ENCODE measurements at regions not wholly inside any gene's neighbourhood (a gene's known extent, or its start where the extent isn't known, plus 50 kb on each side); places are given as distances from the start of the nearest gene placed in this dataset.

DNA sequence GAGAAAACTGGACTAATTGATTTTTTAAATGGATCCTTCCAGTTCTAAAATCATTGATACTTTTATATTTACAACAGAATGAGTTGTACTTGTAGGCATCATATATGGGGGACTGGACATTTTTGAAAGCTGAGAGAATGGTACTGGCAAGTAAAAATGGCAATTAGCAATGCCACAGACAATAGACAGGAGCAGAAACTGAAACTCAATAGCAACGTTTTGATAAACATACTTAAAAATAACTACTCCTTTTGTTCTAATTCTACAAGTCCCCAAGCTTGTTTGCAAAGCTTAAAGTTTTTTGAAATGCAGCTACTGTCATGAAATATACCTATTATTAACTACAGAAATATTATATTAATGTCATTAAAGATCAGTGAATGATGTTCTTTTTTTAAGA lies 52.8 kb upstream of the FBXL7 start:
- no peak for DNase-seq

DNA sequence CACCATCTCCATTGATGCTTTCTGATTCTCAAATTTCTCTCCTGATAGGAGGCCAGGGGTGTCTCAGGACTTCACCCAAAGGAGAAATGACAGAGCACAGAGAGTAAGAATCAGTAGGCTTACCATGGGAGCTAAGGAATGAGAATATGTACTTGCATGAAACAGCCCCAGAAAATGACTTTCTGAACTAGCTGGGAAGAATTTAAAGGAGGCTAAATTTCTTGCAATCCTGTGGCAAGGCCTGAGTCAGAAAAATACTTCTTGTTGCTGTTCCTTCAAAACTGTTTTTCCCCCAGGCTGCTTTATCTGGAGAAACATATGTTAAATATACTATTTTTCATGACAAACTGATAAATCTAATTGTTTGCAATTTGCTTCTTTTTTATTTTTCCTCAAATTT lies 53.4 kb upstream of the FBXL7 start:
- DNase-seq = no peak

DNA sequence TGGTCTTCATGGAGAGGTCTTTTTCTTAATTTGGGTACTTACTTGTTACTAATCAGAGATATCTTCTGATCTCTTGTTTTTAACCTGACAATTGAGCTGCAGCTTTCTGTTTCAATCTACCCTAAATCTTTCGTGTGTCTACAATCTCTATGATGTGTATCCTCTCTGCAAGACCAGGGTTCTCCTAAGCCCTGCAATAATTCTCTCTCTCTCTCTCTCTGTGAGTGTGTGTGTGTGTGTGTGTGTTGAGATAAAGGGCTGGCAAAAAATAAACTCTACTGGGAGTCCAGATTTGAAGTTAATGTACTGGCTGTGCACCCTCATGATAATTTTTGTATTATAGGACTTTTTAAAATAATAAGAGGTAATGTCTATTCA lies 57.8 kb upstream of the FBXL7 start:
- no peak for DNase-seq

DNA sequence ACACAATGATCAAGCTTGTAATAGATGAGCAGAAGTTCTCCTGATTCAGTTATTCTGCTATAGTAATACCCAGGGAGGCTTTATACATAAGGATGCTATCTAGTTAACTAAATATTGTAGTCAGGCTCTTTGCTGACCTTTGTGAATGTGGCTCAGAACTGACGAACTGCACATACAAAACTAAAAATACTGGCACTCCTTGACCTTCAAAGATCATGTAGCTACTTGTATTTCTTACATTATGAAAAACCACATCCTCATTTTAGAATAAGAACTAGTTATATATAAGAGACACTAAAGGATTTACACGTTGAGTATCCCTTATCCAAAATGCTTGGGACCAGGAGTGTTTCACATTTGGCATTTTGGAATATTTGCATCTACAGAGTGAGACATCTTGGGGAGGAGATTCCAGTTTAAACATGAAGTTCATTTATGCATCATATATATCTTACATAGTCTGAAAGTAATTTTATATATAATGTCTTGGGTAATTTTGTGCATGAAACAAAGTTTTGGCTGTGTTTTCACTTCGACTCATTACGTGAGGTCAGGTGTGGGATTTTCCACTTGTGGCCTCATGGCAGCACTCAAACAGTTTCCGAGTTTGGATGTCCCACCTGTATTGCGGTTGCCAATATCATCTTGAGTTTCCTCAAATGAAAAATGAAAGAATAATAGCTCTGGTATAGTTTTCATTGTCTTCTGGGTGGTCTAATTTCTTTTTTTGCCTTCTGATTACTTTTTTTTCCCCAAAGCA lies 58.4 kb upstream of the FBXL7 start:
- no peak for DNase-seq

DNA sequence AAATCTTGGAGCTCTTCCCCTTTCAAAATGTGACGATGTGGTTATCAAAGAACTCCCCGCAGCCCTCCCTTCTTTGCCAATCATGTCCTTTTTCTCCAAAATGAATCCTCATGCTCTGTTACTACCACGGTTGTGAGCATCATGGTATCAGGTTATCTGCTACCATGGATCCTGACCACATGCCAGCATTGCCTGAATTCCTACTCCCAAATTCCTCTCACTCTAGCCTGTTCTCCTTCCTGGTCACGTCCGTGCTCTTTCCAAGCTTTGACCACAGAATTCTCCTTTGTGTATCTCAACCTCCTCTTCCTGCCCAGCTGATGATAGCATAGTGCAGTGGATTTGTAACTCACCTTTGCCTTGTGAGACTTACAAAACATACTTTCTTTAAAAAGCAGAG lies 59.5 kb upstream of the FBXL7 start:
- no peak for DNase-seq

DNA sequence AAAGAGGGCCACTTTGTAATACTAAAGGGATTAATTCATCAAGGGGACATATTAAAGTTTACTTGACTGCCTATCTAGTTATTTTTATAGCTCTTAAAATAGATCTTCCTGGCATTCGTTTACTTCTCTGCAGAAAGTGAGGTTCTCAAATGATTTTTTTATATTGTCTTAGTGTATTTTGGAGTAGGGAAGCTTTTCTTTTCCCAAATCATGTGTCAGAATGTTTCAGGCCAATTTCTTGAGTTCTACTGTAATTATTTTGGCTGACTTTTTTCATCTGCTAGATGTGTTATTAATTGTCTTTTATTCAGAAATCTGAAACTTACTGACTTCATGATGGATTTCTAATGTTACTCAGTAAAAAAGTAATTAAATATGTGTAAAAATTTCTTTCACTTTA lies 60.2 kb upstream of the FBXL7 start:
- no peak for DNase-seq

DNA sequence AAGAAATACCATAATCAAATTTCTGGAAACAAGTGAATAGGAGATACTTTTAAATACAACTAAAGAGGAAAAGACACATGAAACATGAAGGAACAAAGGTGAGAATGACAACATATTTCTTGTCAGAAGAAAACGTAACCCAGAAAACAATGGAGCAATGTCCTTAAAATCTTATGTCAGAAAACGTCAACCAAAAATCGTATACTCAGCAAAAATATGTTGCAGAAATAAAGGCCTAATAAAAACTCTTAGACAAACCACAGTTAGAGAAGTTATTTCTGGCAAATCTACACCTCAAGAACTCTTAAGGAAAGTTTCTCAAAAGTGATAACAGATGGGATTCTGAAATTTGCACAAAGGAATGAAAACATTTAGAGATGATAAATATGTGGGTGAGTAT lies 66.3 kb upstream of the FBXL7 start:
- DNase-seq = no peak

DNA sequence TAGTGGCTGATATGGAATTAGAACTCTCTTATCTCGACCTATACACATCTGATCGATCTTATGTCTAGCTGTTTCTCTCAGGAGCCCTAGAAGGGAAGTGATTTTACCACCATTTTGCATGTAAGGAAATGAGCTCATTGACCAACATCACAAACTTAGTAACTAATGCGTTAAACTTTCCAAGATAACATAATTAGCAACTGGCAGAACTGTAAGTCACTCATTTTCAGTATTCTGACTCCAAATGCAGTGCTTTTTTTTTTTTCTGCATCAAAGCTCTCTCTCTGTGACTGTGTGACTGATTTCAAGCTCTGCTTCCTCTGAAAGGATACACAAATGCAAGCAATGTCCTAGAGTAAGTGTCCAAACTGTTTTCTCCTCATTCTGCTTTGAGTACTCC lies 68.1 kb upstream of the FBXL7 start:
- no peak for DNase-seq

DNA sequence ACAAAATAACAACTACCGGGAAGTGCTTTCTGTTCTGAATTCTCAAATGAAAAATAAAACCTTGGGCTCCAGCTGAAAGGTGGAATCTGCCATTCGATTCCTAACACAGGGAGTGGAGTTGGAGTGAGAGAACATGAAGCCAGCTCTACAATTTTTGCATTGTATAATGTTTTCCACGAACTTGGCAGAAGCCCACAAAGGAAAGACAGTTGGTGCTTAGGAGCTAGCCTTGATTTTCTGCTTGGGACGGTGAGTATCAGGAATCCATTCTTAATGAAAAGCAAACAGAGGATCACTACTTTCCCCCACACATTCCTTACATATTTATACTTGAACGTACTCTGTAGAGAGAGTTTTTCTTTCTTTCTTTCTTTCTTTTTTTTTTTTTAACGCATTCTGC lies 74.2 kb upstream of the FBXL7 start:
- DNase-seq = no peak

DNA sequence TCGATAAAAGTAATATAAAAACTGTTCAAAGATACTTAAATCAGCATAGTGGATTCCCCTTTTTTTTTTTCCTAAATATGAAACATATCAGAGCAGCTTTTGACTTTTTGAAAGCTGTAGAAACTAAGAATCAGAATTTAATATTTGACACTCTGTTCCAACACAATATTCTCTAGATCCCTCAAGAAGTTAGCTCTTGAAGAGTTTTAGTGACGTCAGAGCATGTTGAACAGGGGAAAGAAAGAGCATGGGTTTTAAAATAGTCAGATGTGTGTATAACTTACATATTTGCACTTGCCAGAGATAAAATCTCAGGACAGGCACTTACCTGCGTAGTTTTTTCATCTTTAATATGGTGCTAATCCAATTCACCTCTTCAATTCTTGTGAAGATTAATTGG lies 75.2 kb upstream of the FBXL7 start:
- DNase-seq = no peak

DNA sequence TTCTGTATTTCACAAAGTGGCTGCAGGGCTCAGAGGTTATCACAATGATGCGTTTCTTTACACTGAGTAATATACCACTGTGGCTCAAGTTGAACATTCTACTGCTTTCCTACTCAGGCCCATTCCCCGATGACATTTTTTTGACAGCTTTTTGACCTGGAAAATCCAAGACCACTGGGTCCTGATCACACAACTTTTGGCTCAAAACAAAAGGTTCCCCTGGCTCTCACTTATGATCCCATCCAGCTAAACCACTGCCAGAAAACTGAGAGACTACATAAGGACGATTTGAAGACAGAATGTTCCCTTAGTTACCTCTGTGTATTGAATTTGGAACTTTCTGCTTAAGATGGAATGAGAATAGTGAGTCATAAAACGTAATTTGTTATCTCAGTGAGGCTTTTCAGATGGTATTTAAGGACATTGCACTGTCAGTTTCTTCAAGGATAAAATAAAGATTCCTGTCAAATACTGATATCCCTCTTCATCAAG lies 78.0 kb upstream of the FBXL7 start:
- no peak for DNase-seq

DNA sequence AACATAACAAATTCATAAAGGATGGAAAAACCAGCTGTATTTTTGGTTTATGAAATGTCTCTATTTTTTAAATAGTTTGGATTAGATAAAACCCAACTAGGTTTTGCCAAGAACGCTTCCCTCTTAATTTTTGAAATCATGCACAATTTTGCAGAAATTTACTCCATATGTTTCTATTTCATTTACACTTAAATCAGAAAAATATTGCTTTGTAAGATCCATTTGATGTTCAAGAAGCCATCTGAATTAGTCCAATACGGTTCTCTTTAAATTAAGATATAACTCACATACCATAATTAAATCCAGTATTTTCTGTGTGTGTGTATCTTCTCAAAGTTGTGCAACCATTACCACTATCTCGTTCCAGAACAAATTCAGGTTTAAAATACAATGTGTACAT lies 78.6 kb upstream of the FBXL7 start:
- DNase-seq = no peak

DNA sequence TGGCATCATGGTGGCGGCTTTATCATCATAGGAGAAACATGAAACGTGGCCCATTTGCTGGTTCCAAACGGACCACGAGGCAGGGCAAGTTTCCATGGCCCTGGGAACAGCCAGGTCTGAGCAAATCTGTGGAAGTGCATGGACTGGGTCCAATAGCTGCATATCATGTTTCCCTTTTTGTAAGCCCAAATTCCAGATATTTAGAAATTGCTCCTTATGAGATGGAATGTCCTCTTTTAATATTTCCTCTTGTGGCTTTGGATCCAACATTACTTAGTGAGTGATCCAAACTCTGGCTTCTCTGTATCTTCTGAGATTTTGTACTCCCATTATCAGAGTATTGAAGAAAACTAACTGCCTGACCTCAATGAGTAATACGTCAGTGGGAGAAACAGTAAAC lies 79.8 kb upstream of the FBXL7 start:
- no peak for DNase-seq

DNA sequence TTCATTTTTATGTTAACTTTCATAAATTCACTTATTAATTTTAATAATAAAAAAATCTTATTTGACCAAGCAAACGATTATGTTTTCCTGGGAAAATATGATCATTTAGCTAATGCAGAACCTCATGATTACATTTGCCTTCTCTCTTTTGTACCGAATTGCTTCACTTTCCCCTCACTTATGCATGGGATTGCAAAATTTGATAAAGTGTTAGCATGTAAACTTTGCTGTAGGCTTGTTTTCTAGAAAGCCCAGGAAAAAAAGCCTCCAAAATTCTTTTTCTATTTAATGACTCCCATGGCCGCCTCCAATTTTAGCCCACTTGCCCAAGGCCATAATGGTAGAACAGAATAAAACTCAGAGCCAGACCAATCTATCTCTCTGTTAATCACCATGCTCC lies 82.8 kb upstream of the FBXL7 start:
- no peak for DNase-seq

DNA sequence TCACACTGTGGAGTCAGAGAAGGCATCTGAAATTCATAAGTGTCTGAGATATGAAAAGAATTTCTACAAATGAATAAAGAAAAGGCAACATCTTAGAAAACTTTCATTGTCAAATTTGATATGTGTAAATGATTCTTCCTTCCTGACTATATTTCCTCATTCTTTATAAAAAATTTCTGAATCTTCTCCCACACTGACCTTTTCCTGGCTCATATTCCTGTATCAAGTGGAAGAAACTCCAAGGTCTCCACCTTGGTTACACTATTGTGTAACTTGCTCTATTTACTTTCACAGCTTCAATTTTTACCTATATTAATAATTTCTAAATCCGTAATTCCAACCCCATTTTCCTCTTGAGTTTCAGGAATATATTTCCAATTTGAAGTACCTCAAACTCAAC lies 93.5 kb upstream of the FBXL7 start:
- no peak for DNase-seq

DNA sequence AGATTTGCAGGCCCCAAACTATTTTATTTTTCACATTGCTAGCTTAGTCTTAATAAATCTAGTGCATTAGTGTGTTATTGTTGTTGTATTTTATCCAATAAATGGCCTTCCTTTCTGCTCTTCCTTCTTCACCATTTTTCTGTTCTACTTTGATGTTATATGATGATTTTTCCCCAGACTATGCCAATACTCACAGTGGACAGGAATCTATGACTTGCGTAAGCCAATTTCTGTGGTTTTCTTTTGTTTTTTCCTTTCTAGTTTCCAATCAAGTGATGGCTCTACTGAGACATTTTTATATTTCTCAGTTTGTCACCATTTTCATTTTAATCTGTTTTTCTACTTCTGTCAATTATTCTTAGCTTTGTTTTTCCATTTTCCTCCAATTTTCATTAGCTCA lies 106.8 kb upstream of the FBXL7 start:
- DNase-seq = no peak

DNA sequence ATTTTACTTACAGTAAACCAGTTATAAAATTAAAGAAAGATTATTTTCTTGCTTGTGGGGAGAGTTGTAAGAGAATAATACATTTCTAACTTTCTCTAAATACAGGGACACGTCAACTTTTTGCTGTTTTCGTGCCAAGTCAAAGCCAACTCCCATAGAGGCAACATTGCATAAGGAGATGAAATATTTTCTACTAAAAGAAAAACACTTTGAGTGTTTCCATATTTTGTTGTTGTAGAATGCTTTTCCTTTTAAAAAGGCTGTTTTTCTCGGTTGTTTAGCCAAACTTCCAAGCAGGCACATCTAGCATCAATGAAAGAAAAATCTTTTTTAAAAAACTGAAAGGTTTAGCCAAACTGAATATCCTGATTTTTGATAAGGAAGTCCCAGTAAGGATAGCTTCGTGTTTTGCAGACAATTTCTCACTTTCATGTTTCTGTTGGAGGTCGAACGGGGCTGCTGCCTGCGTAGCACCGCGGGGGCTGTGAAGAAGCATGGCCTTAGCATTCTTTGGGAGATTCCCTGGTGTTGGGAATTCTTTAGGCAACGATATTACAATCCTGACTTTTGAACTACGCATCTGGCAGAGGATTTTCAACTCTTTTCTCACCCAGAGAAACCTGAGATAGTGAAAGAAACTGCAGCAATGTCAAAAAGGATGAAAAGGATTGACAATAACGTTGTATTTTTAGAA lies 108.1 kb upstream of the FBXL7 start:
- DNase-seq = no peak

DNA sequence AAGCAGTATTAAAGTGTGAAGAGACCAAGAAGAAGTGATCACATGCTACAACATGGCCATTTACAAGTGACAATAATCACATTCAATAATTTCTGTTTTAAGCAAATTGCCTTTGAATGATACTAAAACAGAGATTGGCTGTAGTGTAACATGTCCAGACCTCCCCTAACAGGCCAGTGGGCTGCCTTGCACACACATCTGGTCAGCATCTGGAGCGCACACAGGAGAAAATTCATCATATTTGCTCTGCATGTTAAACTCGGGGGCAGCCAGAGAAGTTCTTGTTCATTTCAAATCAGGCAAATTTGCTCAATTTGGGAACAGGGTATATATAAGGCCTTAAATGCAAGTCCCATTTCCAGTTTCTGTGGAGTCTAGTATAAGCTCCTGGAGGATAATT lies 111.1 kb upstream of the FBXL7 start:
- DNase-seq = no peak

DNA sequence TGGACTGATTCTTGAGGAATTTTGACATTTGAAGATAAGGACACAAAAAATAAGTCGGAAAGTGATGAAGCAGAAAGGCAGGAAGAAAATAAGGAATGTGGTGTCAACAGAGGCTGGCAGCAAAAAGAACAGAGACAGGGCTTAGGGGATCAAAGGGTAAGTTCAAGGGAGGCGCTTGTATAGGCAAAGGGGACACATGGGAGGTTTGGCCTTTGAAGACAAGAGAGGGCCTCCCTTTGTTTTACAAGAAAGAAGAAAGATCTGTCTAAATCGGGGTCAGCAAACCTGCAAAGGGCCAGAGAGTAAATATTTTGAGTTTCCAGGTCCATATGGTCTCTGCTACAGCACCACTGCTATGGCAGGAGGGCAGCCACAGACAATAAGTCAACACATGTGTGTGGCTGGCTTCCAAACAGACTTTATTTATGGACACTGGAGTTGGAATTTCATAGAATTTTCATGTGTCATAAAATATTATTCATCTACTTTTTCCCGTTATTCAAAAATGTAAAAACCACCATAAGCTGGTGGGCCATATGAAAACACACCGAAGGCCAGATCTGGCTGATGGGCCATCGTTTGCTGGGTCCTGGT lies 112.0 kb upstream of the FBXL7 start:
- DNase-seq = no peak

DNA sequence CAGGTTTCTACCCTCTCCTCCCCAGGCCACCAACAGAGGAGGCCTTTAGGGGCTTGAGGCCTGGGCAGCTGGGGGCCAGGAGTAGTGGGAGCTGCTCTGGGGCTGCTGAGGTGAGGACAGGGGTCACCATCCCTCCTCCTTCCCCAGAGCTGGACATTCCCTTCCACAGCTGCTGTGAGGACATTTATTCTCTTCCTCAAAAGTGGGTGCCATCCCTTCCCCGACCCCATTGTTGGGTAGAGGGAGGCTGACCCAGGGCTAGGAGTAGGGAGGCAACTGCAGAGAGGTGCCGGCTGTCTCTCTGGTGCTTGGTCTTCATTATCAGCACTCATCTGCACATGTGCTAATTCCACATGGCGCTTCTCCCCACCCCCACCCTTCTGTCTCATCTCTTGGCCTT lies 113.9 kb upstream of the FBXL7 start:
- no peak for DNase-seq

DNA sequence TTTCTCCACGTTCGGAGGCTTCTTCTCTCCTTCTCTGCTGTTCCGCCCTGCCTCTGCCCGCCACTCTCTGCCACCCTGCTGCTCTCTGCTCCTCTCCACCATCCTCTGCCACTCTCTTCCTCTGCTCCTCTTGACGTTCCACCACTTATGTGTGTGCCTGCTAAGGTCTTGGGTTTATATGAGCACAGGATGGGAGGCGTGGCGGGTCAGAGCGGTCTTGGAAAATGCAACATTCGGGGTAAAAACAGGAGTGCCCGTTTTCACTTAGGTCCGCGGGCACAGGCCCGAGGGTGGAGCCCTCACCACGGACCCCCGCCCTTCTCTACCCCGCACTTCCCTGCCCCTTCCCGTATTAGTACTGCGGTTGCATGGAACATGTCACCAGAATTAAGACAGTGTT lies 114.4 kb upstream of the FBXL7 start:
- no peak for DNase-seq

DNA sequence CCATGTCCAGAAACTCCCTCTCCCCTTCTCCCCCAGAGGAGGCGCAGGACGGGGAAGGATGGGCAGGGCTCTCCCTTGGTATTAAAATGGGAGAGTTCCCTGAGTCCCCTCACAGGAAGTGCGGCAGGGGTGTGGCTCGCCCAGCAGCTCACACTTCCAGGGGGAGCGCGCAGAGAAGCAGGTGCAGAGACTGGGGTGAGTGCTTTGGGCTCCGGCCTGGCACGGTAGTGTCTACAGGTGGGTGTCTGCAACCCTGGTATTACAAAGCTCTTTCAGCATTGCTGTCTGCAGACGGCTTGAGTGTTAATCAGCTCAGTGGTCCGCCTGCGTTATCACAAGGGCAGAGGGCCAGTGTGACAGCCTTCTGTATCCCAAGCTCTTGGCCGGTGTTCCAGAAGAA lies 114.9 kb upstream of the FBXL7 start:
- no peak for DNase-seq

DNA sequence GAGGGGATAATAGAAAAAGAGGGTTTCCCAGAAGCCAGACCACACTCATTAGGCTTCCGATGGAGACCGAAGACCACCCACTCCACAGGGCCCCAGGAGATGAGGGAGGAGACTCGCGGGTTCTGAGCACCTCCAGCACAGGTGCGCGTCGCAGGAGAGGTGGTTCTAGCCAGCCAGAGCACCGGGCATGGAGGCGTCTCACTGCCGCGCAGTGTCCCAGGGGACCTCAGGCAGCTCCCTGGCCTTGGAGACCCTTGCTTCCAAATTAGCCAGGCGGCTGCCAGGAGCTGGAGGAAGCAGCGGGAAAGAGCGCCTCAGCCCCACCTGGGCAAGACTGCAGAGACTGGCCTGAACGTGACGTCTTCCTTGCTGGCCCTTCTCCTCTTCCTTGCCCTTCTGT lies 115.4 kb upstream of the FBXL7 start:
- DNase-seq = no peak

DNA sequence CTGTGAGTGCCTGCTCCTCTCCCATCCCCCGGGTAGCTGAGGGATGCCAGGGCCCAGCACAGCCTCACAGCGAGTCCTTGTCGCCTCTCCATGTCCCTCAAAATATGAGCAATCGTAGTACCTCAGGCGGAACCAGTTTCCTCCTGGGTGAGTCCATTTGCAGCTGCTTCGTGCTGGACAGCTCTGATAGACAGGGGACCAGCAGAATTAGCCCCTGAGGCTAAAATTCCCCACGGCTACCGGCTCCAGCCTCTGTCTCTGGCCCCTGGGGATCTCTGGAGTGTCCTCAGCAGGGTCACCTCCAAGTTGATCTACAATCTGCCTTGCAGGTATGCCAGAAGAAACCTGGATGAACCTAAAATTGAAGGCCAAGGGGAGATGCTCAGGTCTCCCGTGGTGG lies 115.8 kb upstream of the FBXL7 start:
- DNase-seq = no peak

DNA sequence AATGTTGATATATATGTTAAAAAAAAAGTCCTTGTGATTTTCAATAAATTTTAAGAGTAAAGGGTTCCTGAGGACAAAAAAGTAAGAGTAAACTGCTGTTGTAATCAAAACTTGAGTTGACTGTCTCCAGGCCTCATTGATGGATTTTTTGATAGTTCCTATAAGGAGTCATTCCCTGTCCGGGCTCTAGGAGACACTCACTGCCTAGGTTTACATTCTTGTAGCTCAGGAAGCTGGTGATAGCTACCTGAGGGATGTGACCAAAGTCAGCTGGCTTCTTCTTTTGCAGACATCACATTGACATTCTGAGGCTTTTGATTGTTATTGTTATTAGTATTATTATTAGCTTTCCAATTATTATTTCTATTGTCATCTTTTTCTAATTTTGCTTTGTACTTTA lies 116.5 kb upstream of the FBXL7 start:
- DNase-seq = no peak

Data from CD4-positive, alpha-beta T cell treated with Interleukin-1 beta for 1 hour (primary cell).